NB4 (cell line): ENCODE measurements at regions not wholly inside any gene's neighbourhood (a gene's known extent, or its start where the extent isn't known, plus 50 kb on each side); places are given as distances from the start of the nearest gene placed in this dataset.

Experiments used
- MYC ChIP-seq: IDR thresholded peaks from 2 replicates; pipeline ENCODE4 v1.6.1; 2011; ENCODE audit warnings: low read depth, low read length
- POLR2A ChIP-seq: IDR thresholded peaks from 2 replicates; pipeline ENCODE4 v1.6.1; 2011; ENCODE audit warnings: mild to moderate bottlenecking; ENCODE audit not compliant: insufficient read length; ENCODE audit errors: extremely low read depth
- TF ChIP-seq, protein P1 (sequence below): IDR thresholded peaks from one replicate; pipeline ENCODE4 v1.5.1; 2012; ENCODE audit warnings: low read depth, low read length
- TF ChIP-seq, protein P2 (sequence below): IDR thresholded peaks from 2 replicates; pipeline ENCODE4 v1.6.1; 2011; ENCODE audit warnings: low read depth, low read length

GRCh38 chr10:83986800-83987199 is 152.5 kb upstream of the GHITM start:
- TF ChIP-seq, protein P1, sequence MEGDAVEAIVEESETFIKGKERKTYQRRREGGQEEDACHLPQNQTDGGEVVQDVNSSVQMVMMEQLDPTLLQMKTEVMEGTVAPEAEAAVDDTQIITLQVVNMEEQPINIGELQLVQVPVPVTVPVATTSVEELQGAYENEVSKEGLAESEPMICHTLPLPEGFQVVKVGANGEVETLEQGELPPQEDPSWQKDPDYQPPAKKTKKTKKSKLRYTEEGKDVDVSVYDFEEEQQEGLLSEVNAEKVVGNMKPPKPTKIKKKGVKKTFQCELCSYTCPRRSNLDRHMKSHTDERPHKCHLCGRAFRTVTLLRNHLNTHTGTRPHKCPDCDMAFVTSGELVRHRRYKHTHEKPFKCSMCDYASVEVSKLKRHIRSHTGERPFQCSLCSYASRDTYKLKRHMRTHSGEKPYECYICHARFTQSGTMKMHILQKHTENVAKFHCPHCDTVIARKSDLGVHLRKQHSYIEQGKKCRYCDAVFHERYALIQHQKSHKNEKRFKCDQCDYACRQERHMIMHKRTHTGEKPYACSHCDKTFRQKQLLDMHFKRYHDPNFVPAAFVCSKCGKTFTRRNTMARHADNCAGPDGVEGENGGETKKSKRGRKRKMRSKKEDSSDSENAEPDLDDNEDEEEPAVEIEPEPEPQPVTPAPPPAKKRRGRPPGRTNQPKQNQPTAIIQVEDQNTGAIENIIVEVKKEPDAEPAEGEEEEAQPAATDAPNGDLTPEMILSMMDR = no peak
- no peak for TF ChIP-seq POLR2A
- TF ChIP-seq, protein P2, sequence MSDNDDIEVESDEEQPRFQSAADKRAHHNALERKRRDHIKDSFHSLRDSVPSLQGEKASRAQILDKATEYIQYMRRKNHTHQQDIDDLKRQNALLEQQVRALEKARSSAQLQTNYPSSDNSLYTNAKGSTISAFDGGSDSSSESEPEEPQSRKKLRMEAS = no peak
- TF ChIP-seq MYC = no peak
